GM12873 (cell line): ENCODE measurements at regions not wholly inside any gene's neighbourhood (a gene's known extent, or its start where the extent isn't known, plus 50 kb on each side); places are given as distances from the start of the nearest gene placed in this dataset.

Experiments used
- CTCF ChIP-seq: IDR thresholded peaks from 2 replicates; pipeline ENCODE4 v1.5.1; 2012; ENCODE audit warnings: low read depth, mild to moderate bottlenecking, moderate library complexity, low read length, control low read depth; ENCODE audit not compliant: insufficient read depth; ENCODE audit errors: missing control alignments

DNA sequence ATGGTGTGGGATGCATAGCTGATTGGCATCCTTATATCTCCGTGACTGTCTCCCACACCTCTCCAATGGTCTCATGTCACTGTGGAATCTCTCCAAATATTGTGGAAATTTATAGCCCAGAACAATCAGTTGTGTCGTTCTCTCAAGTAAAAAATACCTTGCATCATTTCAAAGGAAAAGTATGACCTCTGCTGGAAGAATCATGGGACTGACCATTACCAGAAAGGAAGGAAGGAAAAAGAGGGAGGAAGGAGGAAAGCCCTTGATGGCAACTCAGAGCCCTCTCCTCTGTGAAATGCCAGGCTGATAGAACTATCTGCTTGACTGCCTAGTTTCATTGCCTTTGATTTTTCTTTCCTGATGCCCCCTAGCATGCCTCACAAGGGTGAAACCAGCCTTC, 76.3 kb downstream of the FOXI2 start:
- TF ChIP-seq CTCF, result no peak

DNA sequence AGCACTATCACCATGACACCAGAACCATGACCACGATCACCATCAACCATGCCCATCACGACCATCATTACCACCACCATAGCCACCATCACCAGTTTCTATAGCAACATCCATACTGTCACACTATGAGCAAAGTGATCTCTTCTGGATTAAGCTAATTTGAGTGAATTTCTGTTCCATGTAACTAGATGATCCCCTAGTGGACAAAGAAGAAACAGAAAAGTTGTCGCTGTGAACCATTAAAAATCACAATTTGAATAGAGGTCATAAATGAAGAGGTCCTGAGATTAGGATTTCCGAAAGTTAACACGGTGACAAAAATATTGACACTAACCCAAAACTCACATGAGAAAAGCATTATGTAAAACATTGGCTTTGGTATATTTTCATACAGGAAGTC, 77.6 kb downstream of the CLRN3 start:
- TF ChIP-seq CTCF, result peak; percentile 18

- no peak for TF ChIP-seq CTCF
Measured at GRCh38 chr10:127824826-127825225, 67.9 kb downstream of the CLRN3 start.

DNA sequence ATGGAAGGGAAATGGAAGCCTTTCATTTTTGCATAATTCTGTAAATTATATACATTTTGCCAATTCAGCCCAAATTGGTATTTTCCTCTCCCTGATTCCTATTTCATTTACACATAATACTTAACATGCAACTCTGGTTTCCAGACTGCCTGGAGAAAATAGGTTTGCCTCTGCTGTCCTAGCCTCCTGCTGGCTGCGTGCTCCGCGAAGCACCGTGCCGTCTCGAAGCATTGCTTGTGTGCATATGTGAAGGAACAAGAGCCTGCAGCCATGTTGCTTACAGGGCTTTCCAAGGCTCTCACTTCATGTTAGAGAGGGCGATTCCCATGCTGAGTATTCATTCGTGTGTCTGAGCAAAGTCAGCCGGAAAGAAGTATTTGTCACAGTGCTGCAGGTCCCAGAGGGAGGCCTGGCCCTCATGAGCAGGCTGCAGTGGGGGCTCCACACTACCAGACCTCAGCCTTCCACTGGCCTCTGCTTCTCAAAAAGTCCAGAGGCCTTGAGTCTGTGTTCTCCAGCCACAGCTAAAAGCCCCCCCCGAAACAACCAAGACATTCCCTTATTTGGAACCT, 66.5 kb downstream of the CLRN3 start:
- TF ChIP-seq CTCF, result no peak

DNA sequence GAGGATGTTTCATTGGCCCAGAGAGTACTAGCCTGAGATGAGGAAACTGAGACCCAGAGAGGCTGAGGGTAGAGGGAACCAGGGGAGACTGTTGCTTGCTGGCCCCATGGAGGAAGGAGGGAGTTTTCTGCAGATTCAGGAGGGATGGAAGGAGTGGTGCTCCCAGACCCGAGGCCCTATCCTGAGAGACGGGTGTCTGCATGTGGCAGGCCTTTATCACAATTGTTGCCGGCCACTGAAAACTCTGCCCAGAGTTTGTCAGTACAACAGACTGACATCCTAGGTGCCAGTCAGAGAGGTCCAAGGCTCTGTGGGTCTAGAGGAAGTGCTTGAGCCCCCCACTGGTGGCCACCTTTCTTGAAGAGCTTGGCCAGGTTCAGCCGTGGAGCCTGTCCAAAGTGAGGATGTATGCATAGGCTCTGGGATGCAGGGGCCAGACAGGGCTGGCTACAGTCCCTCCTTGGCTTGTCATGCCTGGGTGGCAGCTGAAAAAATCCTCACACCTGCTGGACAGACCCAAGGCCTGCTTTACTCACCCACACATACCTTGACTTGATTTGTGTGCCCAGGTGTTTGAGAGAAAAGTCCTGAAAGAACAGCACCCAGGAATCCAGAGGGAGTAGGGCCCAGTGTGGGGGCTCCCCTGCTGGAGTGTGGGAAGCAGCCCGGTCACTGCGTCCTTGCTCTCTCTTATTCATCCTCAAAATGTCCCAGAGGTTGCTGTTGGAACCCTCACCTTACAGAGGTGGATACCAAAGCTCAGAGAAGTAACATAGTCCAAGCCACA, 65.2 kb downstream of the CLRN3 start:
- no peak for TF ChIP-seq CTCF
